ENCODE measurements at regions not wholly inside any gene's neighbourhood (a gene's known extent, or its start where the extent isn't known, plus 50 kb on each side); places are given as distances from the start of the nearest gene placed in this dataset.
"Not testable (repeated sequence)": the region's sequence is repeated elsewhere in the genome, so short reads cannot be mapped to it uniquely, and the experiment has no call there.

DNA sequence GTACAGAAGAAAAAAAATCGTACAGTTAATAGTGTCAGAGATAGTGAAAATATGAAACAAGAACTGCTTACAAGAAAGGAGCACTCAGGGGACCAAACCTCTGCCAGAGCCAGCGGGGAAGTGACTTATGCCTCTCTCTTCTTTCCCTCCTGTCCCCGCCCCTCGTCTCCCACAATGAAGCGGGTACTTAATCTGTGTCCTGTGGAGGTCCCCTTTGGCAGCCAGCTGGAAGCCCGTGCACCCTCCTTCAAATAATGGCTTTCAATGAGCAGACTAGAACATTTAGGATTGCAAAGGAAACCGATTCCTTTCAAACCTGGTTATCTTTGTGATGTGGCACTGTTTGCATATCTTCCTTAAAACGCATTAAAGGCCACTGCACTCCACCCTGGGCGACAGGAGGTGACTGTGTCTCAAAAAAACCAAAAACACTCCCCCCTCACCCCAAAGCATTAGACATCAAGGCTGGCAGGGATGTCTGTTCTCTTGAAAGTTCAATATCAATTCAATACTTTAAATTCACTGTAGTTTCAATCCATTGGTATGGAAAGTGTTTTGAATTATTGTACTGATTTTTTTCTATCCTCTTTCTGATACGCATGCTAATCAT is 51.7 kb downstream of the PPIAL4C start:
- H3K27me3 ChIP-seq (ENCODE audit: insufficient read depth, low read length); H3K36me3 ChIP-seq (ENCODE audit: insufficient read depth, low read depth, low read length); H3K9me3 ChIP-seq (ENCODE audit: insufficient read depth, low read depth, low read length); H3K4me1 ChIP-seq (ENCODE audit: insufficient read depth, low read length); H3K27ac ChIP-seq (ENCODE audit: low read length); H3K9ac ChIP-seq (ENCODE audit: low read depth, low read length): not testable (repeated sequence)
- H3K4me3 ChIP-seq (ENCODE audit: low read length), result peak overlapping the region; percentile 35; the same call in 1 of the 2 replicates

DNA sequence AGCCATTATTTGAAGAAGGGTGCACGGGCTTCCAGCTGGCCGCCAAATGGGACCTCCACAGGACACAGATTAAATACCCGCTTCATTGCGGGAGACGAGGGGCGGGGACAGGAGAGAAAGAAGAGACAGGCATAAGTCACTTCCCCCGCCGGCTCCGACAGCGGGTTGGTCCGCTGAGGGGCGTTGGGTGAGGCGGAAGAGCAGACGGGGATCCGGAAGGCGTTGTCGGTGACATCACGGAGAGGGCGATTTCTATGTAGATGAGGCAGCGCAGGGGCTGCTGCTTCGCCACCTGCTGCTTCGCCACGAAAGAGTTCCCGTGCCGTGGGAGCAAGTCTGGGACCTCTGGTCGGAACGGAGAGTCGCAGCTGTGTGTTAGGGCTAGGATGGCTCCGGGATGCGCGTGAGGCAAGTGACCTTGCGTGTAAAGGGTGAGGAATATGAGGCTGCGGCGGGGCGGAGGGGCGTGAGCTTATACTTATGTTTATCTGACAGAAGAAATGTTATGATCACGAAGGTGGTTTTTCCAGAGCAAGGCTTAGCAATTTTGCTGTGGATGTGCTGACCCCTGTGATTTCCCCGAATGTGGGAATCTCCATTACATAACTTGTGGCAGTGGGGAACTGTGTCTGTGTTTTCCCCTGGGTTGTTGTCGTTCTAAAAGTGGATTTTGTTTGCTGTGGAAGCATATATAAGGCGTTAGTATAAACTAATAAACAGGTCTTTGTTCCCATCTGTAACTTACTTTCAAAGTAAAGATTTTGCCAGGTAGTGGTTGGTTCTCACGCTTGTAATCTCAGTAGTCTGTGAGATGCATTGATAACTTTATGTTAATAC is 52.9 kb downstream of the PPIAL4C start:
- Histone ChIP-seq H3K27ac (ENCODE audit: low read length) (peak overlapping the region; percentile 87), H3K4me3 (ENCODE audit: low read length) (peak overlapping the region; percentile 61), H3K9ac (ENCODE audit: low read depth, low read length) (peak overlapping the region; percentile 91)
- H3K9me3 ChIP-seq (ENCODE audit: insufficient read depth, low read depth, low read length); H3K4me1 ChIP-seq (ENCODE audit: insufficient read depth, low read length); H3K36me3 ChIP-seq (ENCODE audit: insufficient read depth, low read depth, low read length); H3K27me3 ChIP-seq (ENCODE audit: insufficient read depth, low read length): not testable (repeated sequence)

DNA sequence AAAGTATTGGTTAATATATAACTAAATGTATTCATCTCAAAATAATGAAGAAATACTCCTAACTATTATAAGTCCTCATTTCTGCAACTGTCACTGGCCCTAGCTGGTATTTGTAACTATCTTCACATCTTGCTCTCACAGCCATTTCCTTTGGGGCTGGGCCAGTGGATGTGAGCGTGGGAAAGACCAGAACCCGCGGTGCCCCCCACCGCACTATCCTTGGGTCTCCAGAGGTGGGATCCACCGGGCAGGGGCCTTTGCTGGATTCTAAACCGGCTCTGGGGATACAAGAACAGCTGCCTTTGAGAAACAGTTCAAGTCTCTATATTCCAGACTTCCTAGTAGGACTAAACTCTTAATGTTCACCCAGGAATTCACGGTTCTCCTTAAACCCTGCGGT is 54.8 kb downstream of the PPIAL4C start:
- not testable (repeated sequence) for H3K27me3 ChIP-seq (ENCODE audit: insufficient read depth, low read length); H3K4me1 ChIP-seq (ENCODE audit: insufficient read depth, low read length); H3K27ac ChIP-seq (ENCODE audit: low read length); H3K9me3 ChIP-seq (ENCODE audit: insufficient read depth, low read depth, low read length); H3K4me3 ChIP-seq (ENCODE audit: low read length); H3K36me3 ChIP-seq (ENCODE audit: insufficient read depth, low read depth, low read length); H3K9ac ChIP-seq (ENCODE audit: low read depth, low read length)

DNA sequence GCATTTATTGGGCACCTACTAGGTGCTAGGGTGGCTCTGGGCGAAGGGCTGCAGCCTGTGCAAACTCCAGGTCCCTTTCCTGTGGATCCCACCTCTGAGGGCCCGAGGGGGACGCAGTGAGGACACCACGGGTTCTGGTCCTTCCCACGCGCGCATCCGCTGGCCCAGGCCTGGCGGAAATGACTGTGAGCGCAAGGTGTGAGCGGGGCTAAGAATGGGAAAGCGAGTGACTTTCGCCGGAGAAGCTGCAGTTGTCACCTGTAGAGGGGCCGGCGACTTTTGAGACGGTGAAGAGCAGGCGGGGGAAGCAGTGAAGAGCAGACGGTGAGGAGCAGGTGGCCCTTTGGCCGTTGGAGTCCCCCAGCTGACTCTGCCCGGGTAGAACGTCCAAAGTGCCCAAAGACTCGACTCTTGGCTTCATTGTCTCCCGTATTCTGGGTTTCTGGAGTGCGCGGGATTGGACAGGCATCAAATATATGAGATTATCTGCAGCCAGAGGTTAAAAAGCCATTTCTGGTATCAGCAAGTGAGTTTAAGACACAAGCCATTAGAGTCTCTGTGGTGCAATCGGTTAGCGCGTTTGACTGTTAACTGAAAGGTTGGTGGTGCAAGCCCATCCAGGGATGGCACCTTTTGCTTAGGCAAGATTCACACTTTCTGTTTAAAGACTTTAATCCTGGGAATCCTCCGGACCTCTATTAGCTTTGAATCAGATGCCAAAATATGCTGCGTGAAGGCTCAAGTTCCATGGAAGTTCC is 55.4 kb downstream of the PPIAL4C start:
- H3K27me3 ChIP-seq (ENCODE audit: insufficient read depth, low read length), result not testable (repeated sequence)

DNA sequence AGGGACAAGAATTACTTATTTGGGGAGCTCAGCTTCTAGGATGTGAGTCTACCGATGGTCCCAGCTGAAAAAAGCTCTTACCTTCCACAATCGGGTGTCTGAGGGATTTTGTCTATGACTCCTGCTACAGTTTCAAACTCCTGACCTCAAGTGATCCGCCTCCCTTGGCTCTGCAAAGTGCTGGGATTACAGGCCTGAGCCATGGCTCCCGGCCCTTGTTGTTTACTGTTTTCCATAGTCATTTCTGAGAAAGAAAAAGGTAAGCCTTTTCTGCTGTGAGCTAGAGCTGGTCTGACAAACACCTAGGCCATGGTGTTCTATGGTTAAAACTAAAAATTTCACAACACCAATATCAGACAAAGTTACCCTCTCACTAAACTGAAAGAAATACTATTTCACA is 57.5 kb downstream of the PPIAL4C start:
- not testable (repeated sequence) for H3K27ac ChIP-seq (ENCODE audit: low read length); H3K4me1 ChIP-seq (ENCODE audit: insufficient read depth, low read length)

More for the DNA sequence above, 55.4 kb downstream of the PPIAL4C start:
- not testable (repeated sequence) for H3K36me3 ChIP-seq (ENCODE audit: insufficient read depth, low read depth, low read length); H3K9me3 ChIP-seq (ENCODE audit: insufficient read depth, low read depth, low read length); H3K27ac ChIP-seq (ENCODE audit: low read length); H3K4me3 ChIP-seq (ENCODE audit: low read length); H3K4me1 ChIP-seq (ENCODE audit: insufficient read depth, low read length); H3K9ac ChIP-seq (ENCODE audit: low read depth, low read length)

DNA sequence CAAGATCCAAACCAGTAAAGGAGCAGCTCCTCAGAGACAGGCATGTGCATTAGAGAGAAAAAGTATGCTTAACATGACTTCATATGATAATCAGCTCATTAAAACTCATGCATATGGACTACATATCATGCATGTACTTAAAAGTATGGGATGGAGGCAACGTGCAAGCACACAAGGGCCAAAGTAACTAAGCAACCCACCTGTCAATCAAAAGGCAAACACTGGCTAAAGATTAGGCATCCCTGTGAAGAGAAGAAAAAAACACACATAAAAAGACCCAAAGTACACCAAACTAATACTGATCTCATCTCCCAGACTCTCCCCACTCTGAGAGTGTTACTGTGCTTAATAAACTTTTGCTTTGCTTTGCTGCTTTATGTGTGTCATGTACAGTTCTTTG is 61.2 kb downstream of the PPIAL4C start:
- H3K27ac ChIP-seq (ENCODE audit: low read length); H3K4me3 ChIP-seq (ENCODE audit: low read length); H3K4me1 ChIP-seq (ENCODE audit: insufficient read depth, low read length); H3K9me3 ChIP-seq (ENCODE audit: insufficient read depth, low read depth, low read length); H3K9ac ChIP-seq (ENCODE audit: low read depth, low read length); H3K36me3 ChIP-seq (ENCODE audit: insufficient read depth, low read depth, low read length); H3K27me3 ChIP-seq (ENCODE audit: insufficient read depth, low read length): not testable (repeated sequence)

More for the DNA sequence above, 57.5 kb downstream of the PPIAL4C start:
- not testable (repeated sequence) for H3K9me3 ChIP-seq (ENCODE audit: insufficient read depth, low read depth, low read length); H3K27me3 ChIP-seq (ENCODE audit: insufficient read depth, low read length); H3K9ac ChIP-seq (ENCODE audit: low read depth, low read length); H3K36me3 ChIP-seq (ENCODE audit: insufficient read depth, low read depth, low read length); H3K4me3 ChIP-seq (ENCODE audit: low read length)

DNA sequence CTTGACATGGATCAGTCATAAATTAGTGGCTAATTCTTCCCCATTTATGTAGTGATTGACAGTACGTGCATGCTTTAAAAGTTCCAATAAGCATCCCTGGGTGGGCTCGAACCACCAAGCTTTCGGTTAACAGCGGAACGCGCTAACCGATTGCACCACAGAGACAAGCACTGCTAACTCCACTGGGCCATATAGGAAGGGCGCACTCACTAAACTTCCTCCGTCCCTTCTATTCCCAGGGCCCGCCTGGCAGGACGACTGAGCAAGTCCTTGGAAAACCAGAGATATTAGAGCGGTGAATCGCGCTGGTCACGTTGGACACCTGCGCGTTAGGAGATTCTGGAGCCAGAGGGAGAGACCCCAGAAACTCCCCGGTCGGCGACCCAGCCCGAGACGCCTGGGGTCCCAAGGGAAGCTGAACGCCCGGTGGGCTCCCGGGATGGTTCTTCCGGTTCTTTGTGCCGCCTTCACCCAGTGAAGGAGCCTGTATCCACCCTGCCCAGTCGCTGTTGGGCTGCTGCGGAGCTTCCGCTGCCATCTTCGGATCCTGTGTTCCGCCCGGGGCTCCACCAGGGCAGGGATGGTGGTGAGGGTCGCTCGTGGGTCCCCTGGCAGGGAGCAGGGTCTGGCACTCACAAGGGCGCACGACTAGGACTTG is 62.8 kb downstream of the PPIAL4C start:
- peak overlapping the region; percentile 66 for H3K4me3 ChIP-seq (ENCODE audit: low read length)
- H3K36me3 ChIP-seq (ENCODE audit: insufficient read depth, low read depth, low read length); H3K27ac ChIP-seq (ENCODE audit: low read length); H3K4me1 ChIP-seq (ENCODE audit: insufficient read depth, low read length); H3K9me3 ChIP-seq (ENCODE audit: insufficient read depth, low read depth, low read length); H3K27me3 ChIP-seq (ENCODE audit: insufficient read depth, low read length): not testable (repeated sequence)
- peak overlapping the region; percentile 58; the same call in 1 of the 2 replicates for H3K9ac ChIP-seq (ENCODE audit: low read depth, low read length)

DNA sequence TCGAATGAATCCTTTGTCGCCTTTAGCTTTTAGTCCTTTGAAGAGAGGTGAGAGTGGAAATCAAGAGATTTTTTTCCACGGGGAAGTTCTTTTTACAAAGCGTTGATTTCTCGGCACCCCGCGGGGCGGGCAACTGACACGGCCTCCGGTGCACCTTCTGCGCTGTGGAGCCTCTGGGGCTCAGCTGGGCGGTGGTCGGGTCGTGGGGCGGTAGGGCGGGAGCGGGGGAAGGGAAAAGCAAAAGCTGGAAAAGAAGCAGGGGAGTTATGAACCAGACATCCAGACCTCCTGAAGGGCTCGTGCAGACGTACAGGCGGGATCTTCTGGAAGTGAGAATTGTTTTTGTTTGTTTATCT is 63.3 kb downstream of the PPIAL4C start:
- peak overlapping the region; percentile 66; the same call in 1 of the 2 replicates for H3K4me3 ChIP-seq (ENCODE audit: low read length)

DNA sequence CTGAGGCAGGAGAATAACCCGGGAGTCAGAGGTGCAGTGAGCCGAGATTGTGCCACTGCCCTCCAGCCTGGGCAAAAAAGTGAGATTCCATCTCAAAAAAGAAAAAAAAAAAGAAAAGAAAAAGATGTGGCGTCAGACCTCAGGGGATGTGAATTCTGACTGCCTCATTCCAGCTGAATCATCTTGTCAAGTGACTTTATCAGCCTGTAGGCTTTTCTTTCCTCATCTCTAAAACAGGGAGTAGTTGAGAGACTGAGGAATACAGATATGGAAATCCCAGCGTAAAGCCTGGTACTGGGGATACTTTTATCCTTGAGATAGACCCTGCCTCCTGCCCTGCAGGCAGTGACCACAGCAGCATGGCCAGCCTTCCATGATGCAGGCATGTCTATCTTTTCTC is 74.1 kb downstream of the PPIAL4C start:
- H3K27me3 ChIP-seq (ENCODE audit: insufficient read depth, low read length); H3K4me1 ChIP-seq (ENCODE audit: insufficient read depth, low read length); H3K9me3 ChIP-seq (ENCODE audit: insufficient read depth, low read depth, low read length); H3K9ac ChIP-seq (ENCODE audit: low read depth, low read length); H3K36me3 ChIP-seq (ENCODE audit: insufficient read depth, low read depth, low read length); H3K27ac ChIP-seq (ENCODE audit: low read length); H3K4me3 ChIP-seq (ENCODE audit: low read length): not testable (repeated sequence)

More for the DNA sequence above, 63.3 kb downstream of the PPIAL4C start:
- peak overlapping the region; percentile 58; the same call in 1 of the 2 replicates for H3K9ac ChIP-seq (ENCODE audit: low read depth, low read length)
- not testable (repeated sequence) for H3K27ac ChIP-seq (ENCODE audit: low read length); H3K4me1 ChIP-seq (ENCODE audit: insufficient read depth, low read length); H3K9me3 ChIP-seq (ENCODE audit: insufficient read depth, low read depth, low read length); H3K36me3 ChIP-seq (ENCODE audit: insufficient read depth, low read depth, low read length); H3K27me3 ChIP-seq (ENCODE audit: insufficient read depth, low read length)

DNA sequence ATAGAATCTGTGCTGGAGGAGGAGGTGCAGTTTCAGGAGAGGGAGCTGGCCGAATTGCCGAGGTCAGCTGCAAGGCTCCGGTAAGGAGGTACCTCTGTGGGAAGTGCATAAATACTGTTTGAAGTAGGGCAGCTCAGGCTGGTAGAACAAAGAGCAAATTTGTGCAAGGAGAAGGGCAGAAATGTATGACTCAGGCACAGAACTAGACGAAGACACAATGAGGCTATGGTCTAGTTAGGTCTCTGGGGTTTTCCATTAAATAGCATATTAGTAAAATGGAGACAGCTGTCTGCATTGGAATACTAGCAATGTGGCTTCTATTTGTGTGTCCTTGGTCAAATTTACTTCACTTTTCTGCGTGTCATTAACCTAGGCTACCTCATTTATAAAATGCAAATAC is 74.5 kb downstream of the PPIAL4C start:
- not testable (repeated sequence) for H3K4me3 ChIP-seq (ENCODE audit: low read length); H3K36me3 ChIP-seq (ENCODE audit: insufficient read depth, low read depth, low read length); H3K27me3 ChIP-seq (ENCODE audit: insufficient read depth, low read length); H3K9me3 ChIP-seq (ENCODE audit: insufficient read depth, low read depth, low read length); H3K27ac ChIP-seq (ENCODE audit: low read length); H3K9ac ChIP-seq (ENCODE audit: low read depth, low read length); H3K4me1 ChIP-seq (ENCODE audit: insufficient read depth, low read length)

DNA sequence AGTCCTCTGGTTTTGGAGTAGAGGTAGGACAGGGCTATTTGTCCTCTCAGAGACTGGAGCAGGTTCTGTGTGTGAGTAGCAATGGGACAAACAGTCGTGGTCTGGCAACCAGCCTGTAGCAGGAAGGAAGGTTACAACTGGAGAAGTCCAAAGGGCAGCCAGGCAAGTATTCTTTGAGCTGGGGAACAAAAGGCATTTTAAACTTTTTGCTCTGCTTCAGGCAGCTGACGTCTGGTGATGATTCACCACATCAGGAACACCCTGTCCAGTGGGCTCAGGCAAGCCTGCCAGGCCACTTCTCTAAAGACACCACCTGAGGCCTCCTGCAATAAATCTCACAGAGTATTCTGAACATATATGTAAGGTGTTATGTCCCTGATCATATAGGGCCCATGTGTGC is 81.0 kb downstream of the PPIAL4C start:
- not testable (repeated sequence) for H3K9ac ChIP-seq (ENCODE audit: low read depth, low read length); H3K4me3 ChIP-seq (ENCODE audit: low read length); H3K27me3 ChIP-seq (ENCODE audit: insufficient read depth, low read length); H3K9me3 ChIP-seq (ENCODE audit: insufficient read depth, low read depth, low read length); H3K4me1 ChIP-seq (ENCODE audit: insufficient read depth, low read length); H3K36me3 ChIP-seq (ENCODE audit: insufficient read depth, low read depth, low read length); H3K27ac ChIP-seq (ENCODE audit: low read length)

Data from iPS-20b (cell line).